ENCODE measurements at regions not wholly inside any gene's neighbourhood (a gene's known extent, or its start where the extent isn't known, plus 50 kb on each side); places are given as distances from the start of the nearest gene placed in this dataset.
A peak's percentile ranks its signal among the peaks of the same experiment; 100 is the strongest.

- DNase-seq (ENCODE audit: low read depth) = no peak
- H3K4me3 ChIP-seq (ENCODE audit: low read depth, low read length) = no peak overlapping the region
- H3K27me3 ChIP-seq (ENCODE audit: control insufficient read depth, insufficient read depth, low read length) = no peaks in the 10 kb centered on the region
- no peak for TF ChIP-seq CTCF (IDR thresholded peaks at IDR 0.05; ENCODE audit: insufficient read depth, low read length, severe bottlenecking)
- FAIRE-seq = no peak
- no peaks in the 10 kb centered on the region for H3K36me3 ChIP-seq (ENCODE audit: control insufficient read depth, insufficient read depth, low read length)
Observed at GRCh38 chr5:107277485-107278125, 393.1 kb downstream of the EFNA5 start.

- DNase-seq (ENCODE audit: low read depth) (no peak), FAIRE-seq (no peak)
- H3K4me3 ChIP-seq (ENCODE audit: low read depth, low read length) = no peak overlapping the region
- no peaks in the 10 kb centered on the region for H3K36me3 ChIP-seq (ENCODE audit: control insufficient read depth, insufficient read depth, low read length)
- TF ChIP-seq CTCF (IDR thresholded peaks at IDR 0.05; ENCODE audit: insufficient read depth, low read length, severe bottlenecking) = no peak
- no peaks in the 10 kb centered on the region for H3K27me3 ChIP-seq (ENCODE audit: control insufficient read depth, insufficient read depth, low read length)
Observed at GRCh38 chr5:107275333-107275732, 395.4 kb downstream of the EFNA5 start.

- no peaks in the 10 kb centered on the region for H3K27me3 ChIP-seq (ENCODE audit: control insufficient read depth, insufficient read depth, low read length)
- DNase-seq (ENCODE audit: low read depth) (no peak), FAIRE-seq (no peak)
- TF ChIP-seq CTCF (IDR thresholded peaks at IDR 0.05; ENCODE audit: insufficient read depth, low read length, severe bottlenecking) = no peak
- H3K36me3 ChIP-seq (ENCODE audit: control insufficient read depth, insufficient read depth, low read length) = no peaks in the 10 kb centered on the region
- H3K4me3 ChIP-seq (ENCODE audit: low read depth, low read length) = no peak overlapping the region
Observed at GRCh38 chr5:107274571-107274970, 396.2 kb downstream of the EFNA5 start.

GRCh38 chr5:107272954-107273353 lies 397.8 kb downstream of the EFNA5 start:
- FAIRE-seq = no peak
- Histone ChIP-seq H3K36me3 (ENCODE audit: control insufficient read depth, insufficient read depth, low read length) (no peaks in the 10 kb centered on the region), H3K4me3 (ENCODE audit: low read depth, low read length) (no peak overlapping the region), H3K27me3 (ENCODE audit: control insufficient read depth, insufficient read depth, low read length) (no peaks in the 10 kb centered on the region)
- peak; percentile 21 for DNase-seq (ENCODE audit: low read depth)
- no peak for TF ChIP-seq CTCF (IDR thresholded peaks at IDR 0.05; ENCODE audit: insufficient read depth, low read length, severe bottlenecking)

GRCh38 chr5:107272509-107272908 lies 398.2 kb downstream of the EFNA5 start:
- no peak for TF ChIP-seq CTCF (IDR thresholded peaks at IDR 0.05; ENCODE audit: insufficient read depth, low read length, severe bottlenecking)
- no peak for FAIRE-seq
- no peak overlapping the region for H3K4me3 ChIP-seq (ENCODE audit: low read depth, low read length)
- no peaks in the 10 kb centered on the region for H3K27me3 ChIP-seq (ENCODE audit: control insufficient read depth, insufficient read depth, low read length)
- H3K36me3 ChIP-seq (ENCODE audit: control insufficient read depth, insufficient read depth, low read length) = no peaks in the 10 kb centered on the region
- no peak for DNase-seq (ENCODE audit: low read depth)
